H54 (cell line): ENCODE measurements at regions not wholly inside any gene's neighbourhood (a gene's known extent, or its start where the extent isn't known, plus 50 kb on each side); places are given as distances from the start of the nearest gene placed in this dataset.
"Not testable (repeated sequence)": the region's sequence is repeated elsewhere in the genome, so short reads cannot be mapped to it uniquely, and the experiment has no call there.

Source experiments
- DNase-seq: peaks from one replicate; pipeline ENCODE4 v3.0.0; 2011; ENCODE audit warnings: low spot score, mixed read lengths; ENCODE audit not compliant: insufficient read length
- FAIRE-seq: peaks from 3 replicates; lab custom pipeline; 2011; peaks lifted over from hg19 to GRCh38; lab: Jason Lieb, UNC
- POLR2A ChIP-seq: IDR thresholded peaks from 2 replicates; pipeline ENCODE4 v1.6.1; 2011; ENCODE audit warnings: low read depth, mild to moderate bottlenecking, low read length

GRCh38 chr6:137681445-137682009, 185.5 kb upstream of the TNFAIP3 start:
- TF ChIP-seq POLR2A: no peak
- FAIRE-seq (no peak), DNase-seq (no peak)

- not testable (repeated sequence) for DNase-seq, FAIRE-seq
Measured at GRCh38 chr6:137682658-137683057, 184.4 kb upstream of the TNFAIP3 start.

GRCh38 chr6:137683916-137684315, 183.1 kb upstream of the TNFAIP3 start:
- no peak for FAIRE-seq
- no peak for TF ChIP-seq POLR2A
- no peak for DNase-seq

- TF ChIP-seq POLR2A: no peak
- FAIRE-seq (no peak), DNase-seq (no peak)
Measured at GRCh38 chr6:137685798-137686375, 181.2 kb upstream of the TNFAIP3 start.

- TF ChIP-seq POLR2A: no peak
- no peak for DNase-seq
- FAIRE-seq: no peak
Measured at GRCh38 chr6:137687818-137688217, 179.2 kb upstream of the TNFAIP3 start.

- FAIRE-seq (no peak), DNase-seq (no peak)
- no peak for TF ChIP-seq POLR2A
Measured at GRCh38 chr6:137688230-137688971, 178.7 kb upstream of the TNFAIP3 start.

GRCh38 chr6:137689377-137689776, 177.7 kb upstream of the TNFAIP3 start:
- no peak for DNase-seq
- TF ChIP-seq POLR2A: no peak
- FAIRE-seq: no peak

- FAIRE-seq (no peak), DNase-seq (no peak)
- no peak for TF ChIP-seq POLR2A
Measured at GRCh38 chr6:137690034-137690433, 177.0 kb upstream of the TNFAIP3 start.

GRCh38 chr6:137690721-137691120, 176.3 kb upstream of the TNFAIP3 start:
- no peak for TF ChIP-seq POLR2A
- no peak for FAIRE-seq
- no peak for DNase-seq

GRCh38 chr6:137692308-137692707, 174.8 kb upstream of the TNFAIP3 start:
- no peak for TF ChIP-seq POLR2A
- no peak for DNase-seq
- no peak for FAIRE-seq

GRCh38 chr6:137692806-137693205, 174.3 kb upstream of the TNFAIP3 start:
- FAIRE-seq: peak; percentile 36
- TF ChIP-seq POLR2A: no peak
- DNase-seq: no peak

GRCh38 chr6:137693711-137694110, 173.3 kb upstream of the TNFAIP3 start:
- FAIRE-seq (no peak), DNase-seq (no peak)
- no peak for TF ChIP-seq POLR2A

- no peak for FAIRE-seq
- no peak for DNase-seq
- TF ChIP-seq POLR2A: no peak
Measured at GRCh38 chr6:137696765-137697164, 170.3 kb upstream of the TNFAIP3 start.

- no peak for FAIRE-seq
- no peak for TF ChIP-seq POLR2A
- no peak for DNase-seq
Measured at GRCh38 chr6:137697267-137697938, 169.7 kb upstream of the TNFAIP3 start.
